ENCODE measurements at regions not wholly inside any gene's neighbourhood (a gene's known extent, or its start where the extent isn't known, plus 50 kb on each side); places are given as distances from the start of the nearest gene placed in this dataset.

- H4K20me1 ChIP-seq (ENCODE audit: control insufficient read depth, extremely low read depth, insufficient read depth, low read length), result no peaks in the 10 kb centered on the region
- FAIRE-seq (no peak), DNase-seq (ENCODE audit: low read depth, low spot score) (no peak)
- H3K9me1 ChIP-seq (ENCODE audit: control insufficient read depth, extremely low read depth, insufficient read depth, low read length), result no peaks in the 10 kb centered on the region
- dilution Hi-C loops (cut with MboI; ENCODE audit: extremely low pct_ligation_motif_present, low sequenced_read_pairs), result no loop called here
- no peak for TF ChIP-seq EZH2 (IDR thresholded peaks at IDR 0.05; ENCODE audit: low read length)
- TF ChIP-seq CTCF (optimal IDR thresholded peaks at IDR 0.05 in 1 of 3, IDR thresholded peaks at IDR 0.05 in 1 of 3, conservative IDR thresholded peaks at IDR 0.05 in 1 of 3; ENCODE audit: extremely low read depth in 1 of 3, insufficient read depth in 2 of 3, low read length in 3 of 3), result no peak
- H2AFZ ChIP-seq (ENCODE audit: control insufficient read depth, low read length), result no peak overlapping the region
- H3K4me3 ChIP-seq (ENCODE audit: control insufficient read depth in 2 of 3, extremely low read depth in 1 of 3, insufficient read depth in 2 of 3, low read depth in 1 of 3, low read length in 3 of 3), result no peak overlapping the region
- H3K27ac ChIP-seq (ENCODE audit: control insufficient read depth, insufficient read depth, low read length), result peak overlapping the region; percentile 80
- H3K36me3 ChIP-seq (ENCODE audit: control insufficient read depth in 2 of 2, extremely low read depth in 1 of 2, insufficient read depth in 2 of 2, low read length in 2 of 2), result no peaks in the 10 kb centered on the region
- peak overlapping the region; percentile 39 for H3K9ac ChIP-seq (ENCODE audit: control insufficient read depth, extremely low read depth, insufficient read depth, low read length)
- no peaks in the 10 kb centered on the region for H3K27me3 ChIP-seq (ENCODE audit: control insufficient read depth, extremely low read depth, insufficient read depth, low read length)
- peaks cover 53% of the 10 kb centered on the region for H3K4me1 ChIP-seq (ENCODE audit: control insufficient read depth, extremely low read depth, insufficient read depth, low read length)
- H3K4me2 ChIP-seq (ENCODE audit: control insufficient read depth, extremely low read depth, insufficient read depth, low read depth, low read length), result peak overlapping the region; percentile 45
- no peaks in the 10 kb centered on the region for H3K9me3 ChIP-seq (ENCODE audit: control insufficient read depth, low read depth, low read length)
- H3K79me2 ChIP-seq (ENCODE audit: control insufficient read depth, insufficient read depth, low read length), result no peaks in the 10 kb centered on the region
Observed at GRCh38 chr11:130635937-130636630, 187.6 kb downstream of the ADAMTS15 start.

- Histone ChIP-seq H3K4me1 (ENCODE audit: control insufficient read depth, extremely low read depth, insufficient read depth, low read length) (peaks cover 48% of the 10 kb centered on the region), H3K9me3 (ENCODE audit: control insufficient read depth, low read depth, low read length) (no peaks in the 10 kb centered on the region), H4K20me1 (ENCODE audit: control insufficient read depth, extremely low read depth, insufficient read depth, low read length) (no peaks in the 10 kb centered on the region), H2AFZ (ENCODE audit: control insufficient read depth, low read length) (peak overlapping the region; percentile 11), H3K36me3 (ENCODE audit: control insufficient read depth in 2 of 2, extremely low read depth in 1 of 2, insufficient read depth in 2 of 2, low read length in 2 of 2) (no peaks in the 10 kb centered on the region), H3K9me1 (ENCODE audit: control insufficient read depth, extremely low read depth, insufficient read depth, low read length) (no peaks in the 10 kb centered on the region), H3K79me2 (ENCODE audit: control insufficient read depth, insufficient read depth, low read length) (no peaks in the 10 kb centered on the region), H3K4me3 (ENCODE audit: control insufficient read depth in 2 of 3, extremely low read depth in 1 of 3, insufficient read depth in 2 of 3, low read depth in 1 of 3, low read length in 3 of 3) (no peak overlapping the region), H3K27me3 (ENCODE audit: control insufficient read depth, extremely low read depth, insufficient read depth, low read length) (no peaks in the 10 kb centered on the region), H3K9ac (ENCODE audit: control insufficient read depth, extremely low read depth, insufficient read depth, low read length) (peak overlapping the region; percentile 39), H3K27ac (ENCODE audit: control insufficient read depth, insufficient read depth, low read length) (peak overlapping the region; percentile 80), H3K4me2 (ENCODE audit: control insufficient read depth, extremely low read depth, insufficient read depth, low read depth, low read length) (peak overlapping the region; percentile 45)
- DNase-seq (ENCODE audit: low read depth, low spot score), result no peak
- dilution Hi-C loops (cut with MboI; ENCODE audit: extremely low pct_ligation_motif_present, low sequenced_read_pairs), result no loop called here
- peak; percentile 94 for FAIRE-seq
- no peak for TF ChIP-seq EZH2 (IDR thresholded peaks at IDR 0.05; ENCODE audit: low read length)
- TF ChIP-seq CTCF (optimal IDR thresholded peaks at IDR 0.05 in 1 of 3, IDR thresholded peaks at IDR 0.05 in 1 of 3, conservative IDR thresholded peaks at IDR 0.05 in 1 of 3; ENCODE audit: extremely low read depth in 1 of 3, insufficient read depth in 2 of 3, low read length in 3 of 3), result no peak
Observed at GRCh38 chr11:130636722-130637464, 188.4 kb downstream of the ADAMTS15 start.
